ENCODE measurements at regions not wholly inside any gene's neighbourhood (a gene's known extent, or its start where the extent isn't known, plus 50 kb on each side); places are given as distances from the start of the nearest gene placed in this dataset.

DNA sequence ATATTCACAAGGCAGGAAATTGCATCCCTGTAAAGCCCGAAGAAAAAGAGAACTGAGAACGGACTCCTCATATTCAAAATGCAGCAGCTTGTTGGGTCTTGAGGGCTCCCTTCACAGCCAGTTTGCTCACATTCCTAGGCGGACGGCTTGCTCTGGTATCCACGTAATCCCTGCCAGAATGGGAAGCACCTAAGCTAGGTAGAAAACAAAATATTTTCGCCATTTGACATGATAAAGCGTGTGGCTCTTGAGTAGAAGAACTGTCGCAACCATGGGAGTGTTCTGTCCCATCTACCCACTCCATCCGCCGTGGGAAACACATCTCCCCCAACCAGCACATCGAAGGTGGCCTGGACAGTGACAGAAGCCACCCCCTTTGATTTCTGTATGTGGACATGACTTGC lies 183.1 kb downstream of the GAS1 start:
- no peak for DNase-seq (ENCODE audit: low spot score)

DNA sequence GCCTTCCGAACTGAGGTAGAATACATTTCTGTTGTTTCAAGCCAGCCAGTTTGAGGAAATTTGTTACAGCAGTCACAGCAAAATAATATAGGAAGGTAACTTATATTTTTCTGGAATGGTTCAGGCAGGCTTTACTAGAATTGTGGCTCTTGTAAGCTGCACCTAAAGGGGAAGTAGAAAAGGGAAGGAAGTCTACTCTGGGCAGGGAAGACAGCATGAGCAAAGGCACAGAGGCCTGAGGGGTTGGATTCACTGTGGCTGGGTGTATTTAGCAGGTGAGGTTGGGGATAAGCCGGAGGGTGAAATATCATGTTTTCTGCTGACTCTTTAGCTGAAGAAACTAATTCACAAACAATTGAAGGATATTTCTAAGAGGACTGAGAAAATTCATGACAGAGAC lies 183.5 kb downstream of the GAS1 start:
- no peak for DNase-seq (ENCODE audit: low spot score)

DNA sequence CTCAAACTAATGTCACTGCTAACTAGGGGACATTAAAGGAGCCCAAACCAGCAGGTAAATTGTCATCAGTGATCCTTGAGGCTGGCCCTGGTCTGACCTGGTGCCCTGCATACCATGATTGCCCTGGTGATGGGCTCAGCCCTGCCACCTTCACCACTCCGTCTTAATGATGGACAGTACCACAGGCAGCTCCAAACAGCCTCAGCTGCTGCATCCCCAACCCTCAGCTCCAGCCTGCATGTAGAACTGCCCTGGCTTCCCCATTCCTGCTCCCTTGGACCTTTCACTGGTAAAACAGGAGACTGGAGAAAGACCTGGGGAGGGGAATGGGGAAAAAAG lies 190.0 kb downstream of the GAS1 start:
- DNase-seq (ENCODE audit: low spot score): no peak

DNA sequence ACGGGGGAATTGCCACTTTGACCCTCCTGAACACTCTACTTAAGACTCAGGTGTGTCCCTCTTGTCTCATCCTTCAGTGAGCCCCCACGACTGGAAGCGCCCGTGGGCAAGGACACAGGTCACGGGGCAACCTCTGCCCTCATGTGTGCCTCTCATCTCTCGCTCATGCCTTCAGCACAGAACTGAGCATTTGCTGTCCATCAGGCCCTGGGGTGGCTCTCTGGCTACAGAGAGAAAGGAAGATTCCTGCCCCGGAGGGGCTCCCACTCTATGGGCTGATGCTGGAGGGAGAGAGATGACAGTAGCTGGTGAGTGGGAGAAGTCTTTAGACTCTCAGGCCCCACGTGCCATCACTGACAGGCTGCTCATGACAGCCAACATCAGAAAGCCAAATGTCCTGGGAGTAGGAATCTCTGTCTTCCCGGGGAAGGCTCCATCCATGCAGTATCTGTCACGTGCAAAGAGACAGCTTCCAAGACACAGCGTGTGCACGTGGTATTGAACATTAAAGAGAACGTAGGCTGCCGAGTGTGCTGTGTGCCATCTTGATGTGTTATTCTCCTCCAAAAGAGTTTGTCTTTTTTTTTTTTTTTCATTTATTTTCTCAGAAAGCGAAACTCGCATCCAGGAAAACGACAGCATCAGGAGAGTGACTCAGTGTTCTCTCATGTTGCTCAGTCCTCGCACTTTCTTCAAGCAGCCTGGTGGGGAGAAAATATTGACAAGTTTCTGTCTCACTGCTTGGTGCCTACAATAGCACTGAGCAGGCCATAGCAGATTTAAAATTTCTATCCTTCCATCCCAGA lies 190.5 kb downstream of the GAS1 start:
- no peak for DNase-seq (ENCODE audit: low spot score)

DNA sequence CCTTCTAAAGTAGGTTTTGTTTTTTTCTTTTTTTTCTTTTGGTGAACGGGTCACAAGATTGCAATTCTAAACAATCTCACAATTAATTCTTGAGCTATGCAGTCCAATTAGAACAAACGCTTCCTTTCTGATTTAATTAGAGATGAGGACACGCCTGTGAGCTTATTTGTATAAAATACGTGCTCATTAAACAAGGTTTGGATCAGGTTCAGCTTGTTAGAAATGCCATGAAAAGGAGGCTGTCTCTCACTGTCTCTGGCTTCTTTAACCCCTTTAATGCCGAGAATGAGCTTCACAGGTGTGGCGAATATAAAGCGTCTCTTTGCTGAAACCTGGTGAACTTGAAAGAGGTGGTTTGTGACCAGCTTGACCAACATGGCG lies 191.8 kb downstream of the GAS1 start:
- no peak for DNase-seq (ENCODE audit: low spot score)

DNA sequence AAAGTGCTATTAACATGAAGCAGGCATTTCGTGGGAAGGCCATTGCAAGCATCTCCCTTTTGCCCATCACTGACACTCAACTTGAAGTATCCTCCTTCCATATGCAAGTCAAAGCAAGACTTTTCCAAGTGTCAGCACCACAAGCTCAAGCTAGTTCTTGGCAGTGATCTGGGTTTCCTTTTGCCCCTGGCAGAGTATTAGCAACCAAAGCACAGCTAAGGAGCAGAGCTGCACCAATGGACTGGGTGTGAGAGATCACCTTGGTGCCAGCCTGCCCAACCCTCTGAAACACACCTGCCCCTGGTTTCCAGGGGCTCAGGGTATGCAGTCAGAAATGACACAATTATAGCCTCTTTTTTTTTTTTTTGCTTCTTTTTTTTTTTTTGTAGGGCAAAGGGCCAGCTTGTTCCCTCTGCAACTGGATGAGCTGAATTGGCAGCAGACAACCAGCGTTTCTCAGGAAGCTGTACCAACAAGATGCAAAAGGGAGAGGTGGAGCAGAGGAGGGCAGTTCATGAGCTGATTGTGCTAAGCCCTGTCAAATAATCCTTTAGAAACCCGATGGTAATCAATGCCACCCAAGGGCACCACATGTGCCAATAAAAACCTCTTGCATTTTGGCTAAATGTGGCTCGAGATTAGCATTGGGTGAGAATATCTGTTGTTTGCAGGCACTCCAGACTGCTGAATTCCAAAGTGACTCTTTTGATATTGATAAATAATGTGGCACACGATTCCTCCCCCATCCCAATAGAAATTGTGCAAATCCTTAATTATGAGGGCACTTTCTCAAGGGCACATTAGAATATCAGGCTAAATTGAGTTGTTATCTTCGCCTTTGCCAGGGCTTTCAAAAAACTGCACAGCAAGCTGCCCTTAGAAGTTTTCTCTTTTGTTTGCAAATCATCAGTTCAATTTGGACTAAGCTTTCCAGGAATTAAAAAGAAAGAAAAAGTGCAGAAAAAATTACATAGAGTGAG lies 192.4 kb downstream of the GAS1 start:
- no peak for DNase-seq (ENCODE audit: low spot score)

DNA sequence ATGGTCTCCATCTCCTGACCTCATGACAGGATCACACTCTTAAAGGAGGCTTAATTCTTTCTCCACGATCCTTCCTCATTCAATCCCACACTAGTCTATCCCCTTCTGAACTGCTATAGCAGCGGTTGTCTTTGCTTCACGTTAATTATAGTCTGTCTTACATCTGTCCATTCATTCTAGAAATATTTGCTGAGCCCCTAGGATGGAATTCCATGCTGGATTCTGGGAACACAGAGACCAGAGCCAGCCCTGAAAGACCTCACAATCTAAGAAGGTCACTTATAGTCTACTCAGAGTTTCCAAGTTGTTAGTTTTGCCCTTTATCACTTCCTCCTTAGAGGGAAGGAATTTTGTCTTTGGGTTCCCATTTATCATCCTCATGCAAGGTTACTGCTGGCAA lies 193.5 kb downstream of the GAS1 start:
- DNase-seq (ENCODE audit: low spot score): no peak

DNA sequence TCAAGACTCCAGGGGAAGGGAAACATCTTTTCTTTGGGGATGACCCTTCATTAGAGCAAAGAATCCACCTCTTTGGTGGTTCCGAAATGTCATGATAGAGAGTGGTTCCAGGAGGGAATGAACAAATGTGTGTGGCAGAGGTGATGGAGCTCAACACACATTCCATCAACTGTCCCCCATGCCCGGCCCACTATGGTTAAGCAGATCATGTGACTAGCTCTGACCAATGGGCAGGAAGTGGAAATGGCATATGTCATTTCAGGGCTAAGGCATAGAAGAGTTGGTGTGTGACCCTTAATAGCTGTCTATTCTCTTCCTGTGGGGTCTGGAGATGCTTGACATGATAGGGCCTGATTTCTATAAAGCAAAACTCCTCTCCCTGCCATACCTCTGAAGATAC lies 194.6 kb downstream of the GAS1 start:
- no peak for DNase-seq (ENCODE audit: low spot score)

DNA sequence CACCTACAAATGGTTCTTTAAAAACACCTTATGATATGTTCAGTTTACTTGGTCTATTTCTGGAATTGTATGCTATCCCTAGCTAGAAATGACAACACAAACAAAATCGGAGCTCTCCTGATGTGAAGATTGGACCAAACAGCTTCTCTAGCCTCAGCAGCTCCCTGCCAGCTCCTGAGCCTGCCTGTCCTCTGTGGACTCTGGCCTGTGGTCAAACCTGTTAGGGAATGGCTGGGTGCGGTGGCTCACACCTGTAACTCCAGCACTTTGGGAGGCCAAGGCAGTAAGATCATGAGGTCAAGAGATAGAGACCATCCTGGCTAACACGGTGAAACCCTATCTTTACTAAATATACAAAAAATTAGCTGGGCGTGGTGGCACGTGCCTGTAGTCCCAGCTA lies 195.3 kb downstream of the GAS1 start:
- no peak for DNase-seq (ENCODE audit: low spot score)

DNA sequence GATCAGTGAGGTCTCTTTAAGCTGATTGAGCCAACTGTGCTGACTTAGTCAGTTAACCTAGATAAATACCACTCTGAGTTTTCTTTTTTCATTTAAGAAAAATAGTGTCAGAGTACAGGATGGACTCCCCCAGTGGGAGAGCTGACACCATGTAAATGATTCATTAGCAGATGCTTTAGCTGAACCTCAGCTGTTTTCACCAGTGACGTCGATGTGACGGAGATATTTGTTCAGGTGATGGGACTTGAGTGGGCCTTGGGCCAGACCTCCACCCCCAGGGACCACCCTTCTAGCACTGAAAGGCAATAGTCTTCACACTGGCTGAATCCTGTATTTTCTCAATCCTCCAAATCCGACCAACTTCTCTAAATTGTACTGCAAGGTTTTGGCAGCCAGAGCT lies 196.1 kb downstream of the GAS1 start:
- no peak for DNase-seq (ENCODE audit: low spot score)

DNA sequence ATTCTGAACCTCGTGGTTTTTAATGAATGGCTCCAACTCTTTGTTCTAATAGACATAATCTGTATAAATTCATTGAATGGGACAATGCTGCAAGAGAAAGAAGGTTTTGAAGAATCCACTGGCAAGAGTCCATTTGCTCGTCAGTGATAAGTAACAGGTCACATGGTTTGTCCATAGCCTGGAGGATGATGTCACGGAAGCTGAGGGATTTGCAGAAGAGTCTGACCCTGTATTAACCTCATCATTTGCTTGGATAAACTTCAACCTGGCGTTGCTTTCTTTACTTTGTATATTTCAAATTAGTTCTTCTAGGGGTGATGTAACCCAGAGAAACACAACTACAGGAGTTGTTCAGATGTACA lies 197.4 kb downstream of the GAS1 start:
- no peak for DNase-seq (ENCODE audit: low spot score)

DNA sequence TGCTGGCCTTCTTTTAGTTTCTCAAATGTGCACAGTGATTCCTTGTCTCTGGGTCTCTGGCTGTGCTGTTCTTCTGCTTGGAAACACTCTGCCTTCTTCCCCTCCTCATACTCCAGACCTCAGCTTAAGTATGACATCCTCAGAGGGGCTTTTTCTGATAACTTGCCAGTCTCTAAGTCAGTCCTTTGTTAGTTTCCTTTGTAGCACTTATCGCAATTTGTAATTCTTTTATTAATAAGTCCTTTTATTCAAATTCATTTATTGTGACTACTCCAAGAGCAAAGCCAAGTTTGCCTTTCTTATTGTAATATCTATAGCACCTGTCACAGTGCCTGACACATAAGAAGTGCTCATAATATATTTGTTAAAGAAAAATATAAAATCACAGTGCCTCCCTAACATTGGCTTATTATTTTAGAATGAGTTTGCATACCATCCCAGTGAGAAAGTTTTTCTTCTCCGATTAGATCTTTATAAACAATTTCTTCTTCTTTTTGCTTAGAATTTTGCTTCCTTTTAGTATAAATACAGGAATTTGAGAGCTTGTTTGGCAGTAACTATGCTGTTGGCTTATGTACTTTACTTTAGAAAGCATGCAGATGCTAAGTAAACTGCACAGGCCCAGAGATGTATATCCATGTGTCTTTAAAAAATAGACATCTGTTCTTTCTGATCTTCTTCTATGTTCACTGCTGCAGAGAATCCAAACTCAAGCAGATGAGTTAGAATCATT lies 198.0 kb downstream of the GAS1 start:
- no peak for DNase-seq (ENCODE audit: low spot score)

DNA sequence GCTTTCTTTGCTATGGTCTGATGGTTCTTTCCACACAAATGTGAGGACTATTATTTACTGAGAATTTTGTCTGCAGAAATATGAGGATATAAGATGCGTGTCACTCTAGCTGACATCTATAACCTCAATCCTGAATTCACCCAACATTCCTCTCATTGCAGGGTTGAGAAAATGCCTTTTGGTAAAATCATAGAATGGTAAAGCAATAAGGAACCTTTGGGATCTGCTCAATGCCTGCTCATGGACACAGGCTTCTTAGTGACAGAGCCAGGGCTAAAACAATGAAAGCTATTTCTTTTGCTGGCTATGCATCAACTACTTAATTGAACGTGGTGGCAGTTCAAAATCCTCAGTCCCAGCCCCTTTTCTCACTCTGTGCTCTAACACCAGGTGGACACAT lies 199.6 kb downstream of the GAS1 start:
- no peak for DNase-seq (ENCODE audit: low spot score)

DNA sequence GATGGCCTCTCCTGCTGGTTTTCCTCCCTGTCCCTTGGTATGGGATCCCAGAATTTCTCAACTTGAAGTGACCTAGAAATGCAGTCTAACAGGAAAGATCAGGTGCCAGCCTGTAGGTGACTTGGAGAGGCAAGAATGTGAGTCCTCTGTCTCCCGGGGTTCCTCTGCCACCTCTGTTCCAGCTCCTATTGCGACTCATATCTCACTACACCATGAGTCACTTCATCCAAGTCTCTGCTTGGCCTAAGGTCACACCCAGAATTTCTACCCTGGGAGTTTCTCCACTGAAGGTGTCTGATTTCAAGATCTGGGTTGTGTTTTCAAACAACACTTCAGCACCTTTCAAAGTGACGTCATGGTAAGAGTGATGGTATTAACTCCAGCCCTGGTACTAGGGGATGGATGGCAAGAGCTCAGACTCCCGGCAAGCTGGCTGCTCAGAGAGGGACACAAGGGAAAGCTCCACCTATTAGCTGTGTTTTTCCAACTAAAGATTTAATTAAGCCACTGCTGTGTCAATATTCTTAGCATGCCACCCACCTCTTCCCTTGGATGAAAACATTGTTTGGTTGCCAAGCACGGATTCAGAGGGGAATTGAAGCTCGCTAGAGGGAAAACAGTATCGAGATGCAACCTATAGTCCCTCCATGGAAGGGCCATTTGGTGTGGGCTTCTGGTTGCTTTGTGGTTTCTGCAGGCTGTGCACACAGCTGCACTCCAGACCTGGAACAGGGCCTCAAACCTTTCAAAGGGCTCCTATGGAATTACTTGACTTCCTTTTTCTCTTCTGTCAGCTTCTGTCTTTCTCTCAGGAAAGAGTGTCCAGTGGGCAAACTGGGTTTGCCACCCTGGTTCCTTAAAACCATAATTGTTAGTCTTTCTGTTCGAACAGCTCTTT lies 205.7 kb downstream of the GAS1 start:
- no peak for DNase-seq (ENCODE audit: low spot score)

DNA sequence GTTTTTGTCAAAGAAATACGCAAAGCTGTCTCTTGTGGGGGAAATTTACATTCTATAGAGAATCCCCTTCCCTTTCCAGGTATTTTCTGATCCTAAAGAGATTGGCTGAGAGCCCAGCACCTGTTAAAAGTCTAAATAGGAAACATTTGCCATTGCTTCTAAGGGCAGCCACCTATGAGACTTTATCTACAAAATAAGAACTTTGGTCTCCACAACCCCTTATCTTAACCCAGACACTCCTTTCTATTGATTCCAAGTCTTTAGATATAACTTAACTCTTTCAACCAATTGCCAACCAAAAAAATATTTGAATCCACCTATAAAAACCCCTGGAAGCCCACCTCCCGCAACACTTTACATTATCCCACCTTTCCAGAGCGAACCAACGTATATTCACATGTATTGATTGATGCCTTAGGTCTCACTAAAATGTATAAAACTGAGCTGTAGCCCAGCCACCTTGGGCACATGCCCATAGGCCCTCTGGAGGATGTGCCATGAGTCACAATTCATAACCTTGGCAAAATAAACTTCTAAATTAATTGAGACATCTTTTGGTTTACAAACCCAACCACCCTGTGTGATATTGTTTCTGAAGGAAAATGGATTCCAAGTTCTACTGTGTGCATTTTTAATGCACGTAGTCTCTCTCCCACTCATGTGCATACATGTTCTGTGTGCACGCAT lies 211.4 kb downstream of the GAS1 start:
- DNase-seq (ENCODE audit: low spot score): no peak

DNA sequence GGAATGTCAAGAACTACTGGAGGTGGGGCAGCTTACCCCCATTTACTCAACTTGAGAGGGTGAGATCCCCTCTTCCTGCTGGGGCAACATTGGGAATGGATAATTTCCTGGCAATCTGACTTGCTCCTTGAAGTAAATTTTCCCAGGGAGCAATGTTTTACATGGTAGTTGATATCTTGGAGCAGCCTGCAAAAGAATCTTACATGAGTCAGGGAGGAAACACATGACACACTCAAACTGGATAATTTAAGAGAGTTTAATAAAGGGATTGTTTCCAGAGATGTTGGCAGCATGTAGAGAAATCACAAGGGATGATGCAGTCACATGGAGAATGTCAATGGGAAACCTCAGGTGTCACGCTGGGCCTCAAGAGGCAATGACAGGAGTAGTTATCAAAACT lies 212.5 kb downstream of the GAS1 start:
- DNase-seq (ENCODE audit: low spot score): no peak

DNA sequence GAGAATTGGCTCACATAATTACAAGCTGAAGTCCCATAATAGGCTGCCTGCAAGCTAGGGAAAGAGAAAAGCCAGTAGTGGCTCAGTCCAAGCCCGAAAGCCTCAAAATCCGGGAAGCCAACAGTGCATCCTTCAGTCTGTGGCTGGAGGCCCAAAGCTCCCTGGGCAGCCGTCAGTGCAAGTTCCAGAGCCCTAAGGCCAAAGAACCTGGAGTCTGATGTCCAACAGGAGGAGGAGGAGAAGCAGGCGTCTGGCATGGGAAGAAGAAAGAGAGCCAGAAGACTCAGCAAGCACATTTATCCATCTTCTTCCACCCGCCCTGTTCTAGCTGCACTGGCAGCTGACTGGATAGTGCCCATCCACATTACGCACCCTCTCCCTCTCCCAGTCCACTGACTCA lies 213.4 kb downstream of the GAS1 start:
- DNase-seq (ENCODE audit: low spot score): no peak

DNA sequence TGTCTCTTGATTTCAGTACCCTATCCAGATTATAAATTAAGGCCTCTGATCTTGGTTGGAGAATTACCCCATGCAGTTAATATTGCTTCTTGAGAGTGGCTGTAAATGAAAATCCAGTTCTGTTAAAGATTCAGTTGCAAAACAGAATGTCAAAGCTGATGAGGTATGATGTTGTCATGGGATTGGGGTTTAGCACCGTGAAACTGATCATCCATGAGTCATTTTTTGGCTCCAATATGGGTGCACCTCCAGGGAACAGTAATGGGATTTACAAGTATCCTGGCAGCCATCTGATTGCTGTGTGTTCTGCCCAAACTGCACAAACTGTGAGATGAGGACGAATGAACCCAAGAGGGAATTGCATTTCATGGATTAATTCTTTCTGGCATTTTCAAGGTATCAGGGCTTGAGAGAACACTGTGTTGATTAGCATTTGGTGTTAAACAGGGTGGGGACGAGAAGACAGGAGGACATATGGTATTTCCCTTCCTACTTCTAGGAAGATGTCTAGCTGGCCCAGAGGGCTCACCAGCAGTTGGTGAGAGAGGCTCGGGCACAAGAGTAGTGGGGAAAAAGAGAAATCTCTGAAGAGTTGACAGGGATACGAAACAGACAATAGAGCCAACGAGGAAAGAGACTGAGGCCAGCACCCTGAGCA lies 214.7 kb downstream of the GAS1 start:
- DNase-seq (ENCODE audit: low spot score): no peak

DNA sequence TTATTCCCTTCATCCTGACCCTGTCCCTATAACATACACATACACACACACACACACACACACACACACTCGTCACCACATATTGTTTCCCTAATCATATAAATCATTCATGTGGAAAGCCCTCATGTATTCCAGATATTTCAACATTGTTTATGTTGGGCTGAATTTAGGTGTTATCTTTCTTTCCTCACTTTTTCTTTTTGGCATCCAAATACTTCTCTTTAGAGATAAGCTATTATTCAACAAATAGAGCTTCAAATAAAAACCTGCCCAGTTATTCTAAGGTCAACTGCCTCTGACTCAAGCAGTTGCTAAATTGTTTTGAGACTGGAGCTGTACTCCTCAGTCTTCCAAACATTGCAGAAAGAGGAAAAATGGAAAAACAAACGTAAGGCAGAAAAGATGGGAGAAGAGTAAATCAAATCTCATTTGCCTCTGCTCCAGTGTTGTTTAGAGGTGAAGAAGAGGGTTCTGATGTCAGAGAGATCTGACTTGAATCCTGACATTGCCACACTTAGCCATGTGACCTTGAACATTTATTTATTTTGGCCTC lies 215.7 kb downstream of the GAS1 start:
- DNase-seq (ENCODE audit: low spot score): no peak

DNA sequence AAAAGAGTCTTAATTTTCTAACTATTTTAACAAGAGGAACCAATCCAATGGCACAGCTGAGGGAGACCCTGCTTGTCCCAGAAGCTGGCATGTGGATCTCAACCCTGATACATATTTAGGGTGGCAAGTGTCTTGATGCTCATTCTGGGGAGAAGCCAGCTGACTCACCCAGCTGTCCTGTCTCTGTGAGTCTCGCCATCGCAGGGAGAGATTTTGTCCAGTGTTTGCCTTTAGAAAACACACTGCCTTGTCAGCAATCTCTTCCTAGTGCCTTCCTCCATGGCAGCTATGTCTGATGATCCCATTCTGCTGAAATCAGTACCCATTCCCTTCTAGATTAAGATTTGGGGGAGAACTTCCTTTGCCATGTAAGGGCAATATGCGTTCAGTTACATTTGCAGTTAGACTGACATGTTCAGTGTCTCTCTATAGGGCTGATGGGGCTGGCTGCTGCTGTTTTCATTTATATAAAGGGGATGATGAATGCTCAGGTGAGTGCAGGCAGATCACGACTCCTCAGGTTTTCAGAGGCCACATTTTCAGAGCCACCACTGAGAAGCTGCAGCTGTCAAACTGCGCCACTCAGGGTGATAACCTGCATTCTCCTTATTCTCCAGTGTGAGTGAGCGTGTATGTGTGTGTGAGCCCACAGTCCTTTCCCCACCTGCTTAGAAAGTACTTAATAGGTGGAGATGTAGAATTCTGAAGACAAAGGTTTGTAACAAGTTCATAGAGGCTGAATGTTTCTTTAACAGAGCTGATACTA lies 217.0 kb downstream of the GAS1 start:
- DNase-seq (ENCODE audit: low spot score): no peak
